WERI-Rb-1 (cell line): ENCODE measurements at regions not wholly inside any gene's neighbourhood (a gene's known extent, or its start where the extent isn't known, plus 50 kb on each side); places are given as distances from the start of the nearest gene placed in this dataset.

Experiments used
- DNase-seq: peaks from one replicate; pipeline ENCODE4 v3.0.0-alpha.2; 2020
- H3K27ac ChIP-seq: fragments of 250-450 bp; sonication (Bioruptor Pico); 2 replicates; pipeline ENCODE4 v1.5.1; 2020; ENCODE audit warnings: mild to moderate bottlenecking, moderate library complexity
- H3K27me3 ChIP-seq: fragments of 250-450 bp; sonication (Bioruptor Pico); 2 replicates; pipeline ENCODE4 v1.5.1; 2021; ENCODE audit warnings: mild to moderate bottlenecking, low read depth, moderate library complexity; ENCODE audit not compliant: insufficient read depth, severe bottlenecking
- H3K36me3 ChIP-seq: fragments of 250-450 bp; sonication (Bioruptor Pico); 2 replicates; pipeline ENCODE4 v1.5.1; 2020; ENCODE audit warnings: mild to moderate bottlenecking, moderate library complexity
- H3K4me3 ChIP-seq: 2 replicates; pipeline ENCODE4 v1.5.1; 2011; ENCODE audit warnings: low read depth, mild to moderate bottlenecking, control low read depth, low read length
- H3K9me3 ChIP-seq: fragments of 250-450 bp; sonication (Bioruptor Pico); 2 replicates; pipeline ENCODE4 v1.5.1; 2021; ENCODE audit warnings: mild to moderate bottlenecking, moderate library complexity; ENCODE audit not compliant: severe bottlenecking
- TF ChIP-seq, protein P1 (sequence below): IDR thresholded peaks from 2 replicates; pipeline ENCODE4 v1.5.1; 2011; ENCODE audit warnings: low read depth, mild to moderate bottlenecking, control low read depth, inconsistent platforms, low read length

DNA sequence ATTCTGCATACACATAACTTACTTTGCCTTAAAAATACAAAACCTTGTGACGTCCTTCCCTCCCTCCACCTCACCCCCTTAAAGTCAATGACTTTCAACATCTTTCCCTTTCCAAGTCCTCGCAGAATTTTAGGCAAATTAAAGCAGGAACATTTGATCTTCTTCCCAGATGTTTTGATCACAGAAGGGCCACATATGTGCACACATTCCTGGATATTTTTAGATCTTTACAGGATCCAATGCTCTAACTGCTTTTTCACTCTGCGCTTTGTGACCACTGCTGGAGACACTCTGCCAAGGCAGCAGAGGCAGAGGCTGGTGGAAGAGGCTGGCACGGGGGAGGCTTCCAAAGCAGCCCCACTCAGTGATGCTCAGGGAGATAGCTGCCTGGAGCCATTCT, 130.7 kb downstream of the SEC61B start:
- Histone ChIP-seq H3K27ac (no peak overlapping the region), H3K9me3 (peaks cover 24% of the 10 kb centered on the region), H3K36me3 (no peaks in the 10 kb centered on the region), H3K4me3 (no peak overlapping the region), H3K27me3 (no peaks in the 10 kb centered on the region)
- DNase-seq: no peak
- TF ChIP-seq, protein P1, sequence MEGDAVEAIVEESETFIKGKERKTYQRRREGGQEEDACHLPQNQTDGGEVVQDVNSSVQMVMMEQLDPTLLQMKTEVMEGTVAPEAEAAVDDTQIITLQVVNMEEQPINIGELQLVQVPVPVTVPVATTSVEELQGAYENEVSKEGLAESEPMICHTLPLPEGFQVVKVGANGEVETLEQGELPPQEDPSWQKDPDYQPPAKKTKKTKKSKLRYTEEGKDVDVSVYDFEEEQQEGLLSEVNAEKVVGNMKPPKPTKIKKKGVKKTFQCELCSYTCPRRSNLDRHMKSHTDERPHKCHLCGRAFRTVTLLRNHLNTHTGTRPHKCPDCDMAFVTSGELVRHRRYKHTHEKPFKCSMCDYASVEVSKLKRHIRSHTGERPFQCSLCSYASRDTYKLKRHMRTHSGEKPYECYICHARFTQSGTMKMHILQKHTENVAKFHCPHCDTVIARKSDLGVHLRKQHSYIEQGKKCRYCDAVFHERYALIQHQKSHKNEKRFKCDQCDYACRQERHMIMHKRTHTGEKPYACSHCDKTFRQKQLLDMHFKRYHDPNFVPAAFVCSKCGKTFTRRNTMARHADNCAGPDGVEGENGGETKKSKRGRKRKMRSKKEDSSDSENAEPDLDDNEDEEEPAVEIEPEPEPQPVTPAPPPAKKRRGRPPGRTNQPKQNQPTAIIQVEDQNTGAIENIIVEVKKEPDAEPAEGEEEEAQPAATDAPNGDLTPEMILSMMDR: no peak

DNA sequence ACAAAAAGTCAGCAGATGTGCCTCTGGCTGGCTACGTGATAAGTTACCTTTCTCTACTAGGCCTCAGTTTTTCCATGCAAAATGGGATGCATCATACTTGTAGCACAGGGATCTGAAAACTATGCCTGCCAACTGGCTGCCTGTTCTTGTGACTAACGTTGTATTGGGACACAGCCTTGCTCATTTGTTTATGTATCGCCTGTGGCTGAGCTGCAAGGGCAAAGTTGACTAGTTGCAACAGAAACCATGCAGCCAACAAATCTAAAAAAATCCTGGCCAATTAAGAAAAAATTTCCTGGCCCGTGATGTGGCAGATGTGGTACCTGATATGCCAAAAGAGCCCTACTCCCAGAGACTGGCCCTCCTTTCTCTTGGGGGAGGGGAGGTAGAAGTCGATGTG, 131.3 kb downstream of the SEC61B start:
- TF ChIP-seq, protein P1: no peak
- Histone ChIP-seq H3K9me3 (peaks cover 22% of the 10 kb centered on the region), H3K27ac (no peak overlapping the region), H3K27me3 (no peaks in the 10 kb centered on the region), H3K4me3 (no peak overlapping the region), H3K36me3 (no peaks in the 10 kb centered on the region)
- no peak for DNase-seq

DNA sequence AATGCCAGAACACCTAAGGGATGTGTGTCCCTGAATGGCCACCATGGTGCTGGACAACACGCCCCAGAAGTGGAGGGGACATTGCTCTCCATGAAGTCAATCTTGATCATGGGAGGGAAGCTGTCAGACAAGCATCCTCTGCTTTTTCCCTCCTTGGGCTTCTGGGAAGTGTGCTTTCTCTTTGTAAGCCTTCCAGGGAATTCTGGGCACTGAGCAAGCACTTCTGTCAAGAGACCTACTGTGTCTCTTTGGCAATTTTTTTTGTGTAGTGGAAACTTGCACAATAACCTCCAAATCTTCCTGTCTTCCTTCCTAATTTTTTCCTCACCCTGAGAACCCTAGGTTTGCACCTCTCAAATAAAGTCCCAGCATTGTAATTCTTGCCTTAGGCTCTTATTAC, 132.0 kb downstream of the SEC61B start:
- H3K27me3 ChIP-seq: no peaks in the 10 kb centered on the region
- H3K4me3 ChIP-seq: no peak overlapping the region
- no peak for DNase-seq
- peaks cover 22% of the 10 kb centered on the region for H3K9me3 ChIP-seq
- TF ChIP-seq, protein P1: no peak
- no peaks in the 10 kb centered on the region for H3K36me3 ChIP-seq
- no peak overlapping the region for H3K27ac ChIP-seq

DNA sequence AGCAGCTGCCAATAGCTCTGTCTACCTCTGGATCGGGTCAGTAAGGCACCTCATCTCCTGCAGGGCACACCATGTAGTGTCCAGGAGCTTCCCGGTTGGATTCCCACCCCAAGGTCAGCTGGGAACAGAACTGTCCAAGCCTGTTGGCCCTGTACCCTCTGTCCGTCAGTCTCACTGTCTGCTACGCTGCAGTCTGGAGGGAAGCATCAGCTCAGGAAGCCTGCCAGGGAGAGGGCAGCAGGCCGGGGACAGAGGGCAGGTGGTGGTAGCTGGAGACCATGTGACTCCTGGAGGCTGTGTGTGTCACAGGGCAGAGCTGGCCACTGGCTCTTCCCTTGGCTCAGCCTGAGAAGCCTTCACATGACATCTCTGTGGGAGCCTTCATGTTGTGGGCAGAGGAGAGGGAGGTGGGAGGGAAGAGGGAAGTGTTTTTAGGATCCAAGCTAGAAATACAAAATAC, 134.5 kb downstream of the SEC61B start:
- Histone ChIP-seq H3K4me3 (no peak overlapping the region), H3K27ac (no peak overlapping the region), H3K27me3 (no peaks in the 10 kb centered on the region), H3K9me3 (peaks cover 10% of the 10 kb centered on the region), H3K36me3 (no peaks in the 10 kb centered on the region)
- DNase-seq: no peak
- TF ChIP-seq, protein P1: no peak

DNA sequence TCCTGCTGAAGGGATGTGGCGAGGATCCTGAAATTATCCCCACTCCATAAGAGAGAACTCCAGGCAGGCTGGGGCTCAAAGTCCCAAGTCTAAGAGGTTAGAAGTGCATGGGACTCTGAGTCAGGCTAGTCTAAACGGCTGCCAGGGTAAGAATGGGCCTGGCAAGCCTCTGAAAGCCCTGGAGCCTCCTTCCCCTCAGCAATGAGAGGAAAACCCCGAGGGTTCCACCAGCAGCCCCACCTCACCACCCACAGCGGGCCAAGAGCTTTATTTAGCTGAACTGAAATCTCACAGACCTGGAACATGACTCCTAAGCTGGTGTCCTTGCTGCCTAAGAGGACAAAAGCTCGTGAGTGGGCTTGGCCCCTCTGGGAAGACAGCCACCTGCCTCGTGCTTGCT, 135.5 kb downstream of the SEC61B start:
- Histone ChIP-seq H3K27me3 (no peaks in the 10 kb centered on the region), H3K36me3 (no peaks in the 10 kb centered on the region), H3K9me3 (no peaks in the 10 kb centered on the region), H3K4me3 (no peak overlapping the region), H3K27ac (no peak overlapping the region)
- DNase-seq: no peak
- TF ChIP-seq, protein P1: no peak

DNA sequence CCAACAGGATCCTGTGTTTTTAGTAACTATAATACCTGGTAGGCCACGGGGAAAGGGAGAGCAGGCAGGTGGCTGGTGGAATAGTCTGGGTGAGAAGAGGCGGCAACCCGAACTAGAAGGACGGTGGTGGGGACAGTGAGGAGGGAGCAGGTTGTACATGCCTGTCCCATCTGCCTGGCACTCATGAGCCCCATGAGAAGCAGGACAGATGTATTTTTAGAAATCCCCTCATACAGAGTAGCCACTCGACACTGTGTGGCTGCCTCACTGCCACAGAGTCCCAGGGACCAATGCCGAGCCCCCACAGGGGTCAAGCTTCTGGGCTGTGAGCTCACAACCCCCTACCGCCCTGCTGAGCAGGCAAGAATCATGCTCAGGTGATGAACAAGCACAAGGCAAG, 136.6 kb downstream of the SEC61B start:
- no peak for DNase-seq
- Histone ChIP-seq H3K27me3 (no peaks in the 10 kb centered on the region), H3K36me3 (no peaks in the 10 kb centered on the region), H3K4me3 (no peak overlapping the region), H3K9me3 (no peaks in the 10 kb centered on the region), H3K27ac (no peak overlapping the region)
- TF ChIP-seq, protein P1: no peak
